LHCN-M2 (cell line): ENCODE measurements at regions not wholly inside any gene's neighbourhood (a gene's known extent, or its start where the extent isn't known, plus 50 kb on each side); places are given as distances from the start of the nearest gene placed in this dataset.
A peak's percentile ranks its signal among the peaks of the same experiment; 100 is the strongest.
"Not testable (repeated sequence)": the region's sequence is repeated elsewhere in the genome, so short reads cannot be mapped to it uniquely, and the experiment has no call there.

Source experiments
- DNase-seq: peaks from one replicate; pipeline ENCODE4 v3.0.0-alpha.2; 2012; ENCODE audit warnings: low read depth

DNA sequence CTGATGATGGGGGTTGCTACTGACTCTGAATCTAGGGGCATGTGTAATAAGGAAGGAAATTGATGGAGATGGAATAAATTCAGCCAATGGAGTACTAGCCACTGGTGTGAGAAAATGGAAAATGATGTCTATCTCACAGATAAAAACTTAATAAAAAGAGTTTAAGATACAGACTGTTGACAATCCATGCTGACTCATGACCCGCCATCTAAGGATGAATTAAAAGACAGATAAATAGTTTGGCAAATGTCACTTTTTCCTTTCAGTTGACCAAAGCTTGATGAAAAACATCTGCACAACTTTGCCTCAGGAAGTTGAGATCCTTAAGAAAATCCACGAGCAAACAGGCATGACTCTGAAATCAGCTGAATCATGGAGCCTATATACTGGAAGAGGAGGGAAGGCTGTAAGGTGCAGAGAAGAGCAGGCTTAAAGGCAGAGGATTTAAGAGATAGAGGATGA lies 82.6 kb upstream of the BMP5 start:
- DNase-seq, result no peak

- DNase-seq, result no peak
These were observed 80.3 kb upstream of the BMP5 start for GRCh38 chr6:55955684-55956083.

GRCh38 chr6:55954436-55954835 lies 79.0 kb upstream of the BMP5 start:
- no peak for DNase-seq

- peak; percentile 58 for DNase-seq
These were observed 77.9 kb upstream of the BMP5 start for GRCh38 chr6:55953335-55953734.

- DNase-seq, result no peak
These were observed 74.9 kb upstream of the BMP5 start for GRCh38 chr6:55950071-55950814.

- peak; percentile 54 for DNase-seq
These were observed 67.9 kb upstream of the BMP5 start for GRCh38 chr6:55943329-55943728.

GRCh38 chr6:55941702-55942101 lies 66.3 kb upstream of the BMP5 start:
- DNase-seq, result no peak

DNA sequence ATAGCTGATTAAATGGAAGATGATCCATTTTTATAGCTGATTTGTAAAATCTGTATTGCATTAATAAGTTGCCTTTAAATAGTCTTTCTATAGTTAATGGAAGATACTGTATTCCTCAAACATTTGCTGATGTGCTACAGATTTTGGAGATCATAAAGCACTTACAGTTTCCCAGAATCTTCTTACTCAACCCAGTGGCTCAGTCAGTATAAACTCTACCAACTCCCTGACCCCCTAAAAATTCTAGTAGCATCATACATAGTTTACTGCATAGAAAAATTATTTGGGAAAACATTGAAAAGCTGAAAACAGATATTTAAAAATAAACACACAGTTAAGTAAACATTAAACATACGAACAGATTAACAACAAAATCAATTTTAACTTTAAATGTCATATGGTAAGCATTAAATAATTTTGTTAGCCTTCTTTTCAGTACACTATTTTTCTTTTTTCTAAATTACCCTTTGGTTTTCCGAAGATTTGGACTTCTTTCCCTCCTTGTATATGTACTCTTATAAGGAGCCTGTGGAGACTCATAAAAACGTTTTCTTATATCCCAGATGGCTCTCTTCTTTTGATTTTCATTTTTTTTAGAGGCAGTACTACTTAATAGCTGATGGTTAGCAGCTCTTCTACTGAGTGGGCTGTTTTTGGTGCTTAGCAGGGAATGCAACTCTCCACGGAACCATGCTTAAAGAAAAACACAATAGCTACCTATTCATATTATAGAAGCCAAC lies 62.7 kb upstream of the BMP5 start:
- no peak for DNase-seq

DNA sequence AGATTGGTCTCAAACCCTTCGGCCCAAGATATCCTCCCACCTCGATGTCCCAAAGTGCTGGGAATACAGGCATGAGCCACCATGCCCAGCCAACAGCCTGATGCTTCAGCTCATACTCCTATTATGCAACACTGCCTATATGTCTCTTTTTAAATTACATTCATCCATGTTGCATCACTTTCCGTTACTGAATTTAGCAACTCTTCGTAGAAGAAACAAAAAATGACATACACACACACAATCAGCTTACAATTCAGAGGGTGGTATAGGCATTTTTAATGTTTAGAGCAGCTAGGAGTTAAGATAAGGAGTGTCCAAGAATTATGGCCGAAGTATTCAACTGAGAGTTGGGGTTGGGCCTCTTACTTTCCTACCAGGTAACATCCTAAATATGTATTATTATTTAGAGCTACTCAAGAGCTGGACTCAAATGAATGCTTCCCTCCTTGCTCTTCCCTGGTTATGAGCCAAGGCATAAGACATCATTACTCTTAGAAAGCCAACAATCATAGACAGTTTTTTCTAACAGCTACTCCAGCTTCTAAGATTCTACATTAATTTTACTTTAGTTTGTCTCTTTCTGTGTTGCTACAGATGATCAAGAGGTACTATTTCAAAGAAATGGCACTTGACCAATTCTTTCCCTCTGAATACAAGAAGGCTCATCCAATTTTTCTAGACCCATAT lies 62.0 kb upstream of the BMP5 start:
- DNase-seq, result no peak

- no peak for DNase-seq
These were observed 55.7 kb upstream of the BMP5 start for GRCh38 chr6:55931101-55931500.

DNA sequence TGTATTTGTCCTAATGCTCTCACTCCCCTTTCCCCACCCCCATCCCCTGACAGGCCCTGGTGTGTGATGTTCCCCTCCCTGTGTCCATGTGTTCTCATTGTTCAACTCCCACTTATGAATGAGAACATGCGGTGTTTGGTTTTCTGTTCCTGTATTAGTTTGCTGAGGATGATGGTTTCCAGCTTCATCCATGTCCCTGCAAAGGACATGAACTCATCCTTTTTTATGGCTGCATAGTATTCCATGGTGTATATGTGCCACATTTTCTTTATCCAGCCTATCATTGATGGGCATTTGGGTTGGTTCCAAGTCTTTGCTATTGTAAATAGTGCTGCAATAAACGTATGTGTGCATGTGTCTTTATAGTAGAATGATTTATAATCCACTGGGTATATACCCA lies 52.3 kb upstream of the BMP5 start:
- not testable (repeated sequence) for DNase-seq

GRCh38 chr6:55925292-55925691 lies 49.9 kb upstream of the BMP5 start:
- DNase-seq, result peak; percentile 88
